ENCODE measurements at regions not wholly inside any gene's neighbourhood (a gene's known extent, or its start where the extent isn't known, plus 50 kb on each side); places are given as distances from the start of the nearest gene placed in this dataset.

DNA sequence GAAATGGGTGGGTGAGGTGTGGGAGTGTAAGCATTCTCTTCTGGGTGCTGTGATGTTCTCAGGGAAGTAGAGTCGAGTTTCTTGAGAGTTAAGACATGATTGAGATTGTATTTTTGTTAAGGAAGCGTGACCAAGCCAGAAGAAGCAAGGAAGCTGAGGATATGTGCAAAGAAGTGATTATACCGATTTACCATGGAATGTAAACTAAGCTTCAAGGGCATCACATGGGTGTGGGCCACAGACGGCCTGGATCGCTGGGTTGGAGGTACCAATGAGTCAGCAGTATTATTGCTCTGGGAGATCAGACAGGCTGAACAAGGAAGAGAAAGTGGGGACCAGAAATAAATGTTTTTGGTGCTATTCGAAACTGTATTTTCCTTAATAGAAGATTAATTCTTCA is 184.1 kb upstream of the GMDS start:
- no peak for DNase-seq (ENCODE audit: low read depth in 2 of 2)

DNA sequence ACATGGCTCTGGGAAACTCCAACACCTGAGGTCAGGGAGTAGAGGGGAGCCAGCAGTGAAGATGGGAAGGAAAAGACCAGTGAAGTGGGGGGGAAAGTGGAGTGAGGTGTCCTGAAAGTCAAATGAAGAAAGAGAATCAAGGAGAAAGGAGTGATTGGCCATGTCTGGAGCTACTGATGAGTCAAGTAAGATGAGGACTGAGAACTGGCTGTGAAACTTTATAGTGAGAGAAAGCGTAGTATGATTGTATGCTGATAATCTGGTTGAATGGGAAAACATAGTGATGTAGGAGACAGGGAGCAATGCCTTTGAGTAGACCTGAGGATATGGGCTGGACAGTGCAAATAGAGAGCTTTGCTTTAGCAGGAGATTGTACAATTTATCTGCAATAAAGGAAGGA is 183.6 kb upstream of the GMDS start:
- no peak for DNase-seq (ENCODE audit: low read depth in 2 of 2)

DNA sequence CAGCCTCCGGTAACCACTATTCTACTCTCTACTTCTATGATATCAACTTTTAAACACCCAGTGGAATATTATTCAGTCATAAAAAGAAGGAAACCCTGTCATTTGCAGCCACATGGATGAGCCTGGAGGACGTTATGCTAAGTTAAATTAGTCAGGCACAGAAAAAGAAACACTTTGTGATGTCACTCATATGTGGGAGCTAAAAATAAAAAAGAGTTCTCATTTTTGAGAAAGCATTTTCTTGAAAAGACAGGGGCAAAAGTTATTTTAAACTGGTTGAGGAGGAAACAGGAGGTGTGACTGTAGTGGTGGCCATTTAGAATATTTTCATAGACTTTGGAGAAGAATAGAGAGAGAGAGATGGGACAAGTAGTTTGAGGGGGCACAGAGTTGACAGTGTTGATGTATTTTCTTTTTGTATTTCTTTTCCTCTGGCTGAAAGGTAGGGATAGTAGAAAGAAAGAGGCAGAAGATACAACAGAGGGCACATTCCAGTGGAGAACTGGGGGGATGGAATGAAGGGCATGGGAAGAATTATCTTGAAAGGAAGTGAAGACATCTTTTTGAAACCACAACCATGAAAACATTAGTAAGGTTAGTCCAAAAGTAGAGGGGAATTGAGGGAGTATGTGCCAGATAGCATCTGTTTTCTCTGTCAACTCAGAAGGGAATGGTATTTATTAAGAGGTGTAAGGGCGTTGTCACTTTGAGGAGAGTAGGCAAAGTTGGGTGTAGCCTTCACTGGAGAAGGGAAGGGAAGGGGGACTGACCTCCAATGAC is 181.3 kb upstream of the GMDS start:
- DNase-seq (ENCODE audit: low read depth in 2 of 2) = peak; percentile 54 to 56

DNA sequence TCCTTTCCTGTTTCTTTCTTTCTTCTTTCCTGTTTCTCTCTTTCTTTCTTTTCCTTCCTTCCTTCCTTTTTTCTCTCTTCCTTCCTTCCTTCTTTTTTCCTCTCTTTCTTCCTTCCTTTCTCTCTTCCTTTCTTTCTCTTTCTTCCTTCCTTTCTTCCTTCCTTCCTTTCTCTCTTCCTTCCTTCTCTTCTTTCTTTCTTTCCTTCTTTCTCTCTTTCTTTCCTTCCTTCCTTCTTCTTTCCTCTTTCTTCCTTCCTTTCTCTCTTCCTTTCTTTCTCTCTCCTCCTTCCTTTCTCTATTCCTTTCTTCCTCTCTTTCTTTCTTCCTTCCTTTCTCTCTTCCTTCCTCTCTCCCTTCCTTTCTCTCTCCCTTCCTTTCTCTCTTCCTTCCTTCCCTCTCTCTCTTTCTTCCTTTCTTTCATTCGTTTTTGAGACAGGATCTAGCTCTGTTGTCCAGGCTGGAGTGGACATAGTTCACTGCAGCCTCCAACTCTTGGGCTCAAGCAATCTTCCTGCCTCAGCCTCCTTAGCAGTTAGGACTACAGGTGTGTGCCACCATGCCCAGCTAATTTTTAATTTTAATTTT is 170.8 kb upstream of the GMDS start:
- DNase-seq (ENCODE audit: low read depth in 2 of 2) = no peak

DNA sequence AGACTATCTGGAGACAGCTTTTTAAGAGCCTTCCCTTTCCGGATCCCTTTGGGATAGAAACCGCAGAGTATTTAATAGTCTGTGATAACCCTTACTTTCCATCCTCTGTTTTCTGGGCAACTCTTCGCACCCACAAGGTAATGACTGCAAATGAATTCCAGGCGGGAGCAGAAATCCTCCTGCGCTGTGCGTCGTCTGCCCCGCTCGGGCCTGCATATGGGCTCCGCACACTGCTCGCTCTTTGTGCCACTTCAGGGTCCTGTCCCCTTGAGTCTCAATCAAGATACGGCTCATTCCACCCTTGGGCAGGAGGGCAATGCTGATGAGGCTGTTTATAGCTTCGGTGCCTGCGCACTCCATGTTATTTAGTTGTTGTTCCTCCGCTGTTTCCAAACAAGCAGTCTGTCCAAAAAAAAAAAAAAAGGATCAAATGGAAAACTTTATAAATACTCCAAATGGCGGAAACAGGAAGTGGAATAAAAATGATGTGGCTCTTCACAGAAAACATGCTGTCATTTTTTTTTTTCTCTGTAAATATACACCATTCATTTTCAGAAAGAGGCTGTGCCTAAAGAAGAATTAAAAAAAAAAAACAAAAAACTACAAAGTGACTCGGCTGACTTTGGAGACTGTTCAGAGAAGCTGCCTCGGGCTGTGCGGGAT is 169.6 kb upstream of the GMDS start:
- DNase-seq (ENCODE audit: low read depth in 2 of 2) = no peak

DNA sequence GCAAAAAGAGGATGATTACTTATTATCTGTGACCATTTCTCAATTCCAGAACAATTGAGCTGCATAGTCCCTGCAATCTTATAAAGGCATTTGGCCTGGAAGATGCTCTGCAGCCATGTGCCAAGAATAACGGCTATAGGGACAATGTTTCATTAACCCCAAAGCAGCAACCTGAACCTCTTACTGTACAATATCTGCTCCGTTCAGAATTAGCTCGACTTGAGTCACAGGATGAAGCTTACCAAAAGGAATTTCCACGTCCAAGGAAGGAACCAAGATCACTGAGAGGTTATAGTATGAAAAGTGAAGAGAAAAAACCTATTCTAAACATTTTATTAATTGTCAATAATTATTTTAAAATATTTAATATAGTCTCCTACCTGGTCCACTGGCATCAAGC is 167.3 kb upstream of the GMDS start:
- DNase-seq (ENCODE audit: low read depth in 2 of 2) = peak in 1 of 2 experiments; percentile 37

DNA sequence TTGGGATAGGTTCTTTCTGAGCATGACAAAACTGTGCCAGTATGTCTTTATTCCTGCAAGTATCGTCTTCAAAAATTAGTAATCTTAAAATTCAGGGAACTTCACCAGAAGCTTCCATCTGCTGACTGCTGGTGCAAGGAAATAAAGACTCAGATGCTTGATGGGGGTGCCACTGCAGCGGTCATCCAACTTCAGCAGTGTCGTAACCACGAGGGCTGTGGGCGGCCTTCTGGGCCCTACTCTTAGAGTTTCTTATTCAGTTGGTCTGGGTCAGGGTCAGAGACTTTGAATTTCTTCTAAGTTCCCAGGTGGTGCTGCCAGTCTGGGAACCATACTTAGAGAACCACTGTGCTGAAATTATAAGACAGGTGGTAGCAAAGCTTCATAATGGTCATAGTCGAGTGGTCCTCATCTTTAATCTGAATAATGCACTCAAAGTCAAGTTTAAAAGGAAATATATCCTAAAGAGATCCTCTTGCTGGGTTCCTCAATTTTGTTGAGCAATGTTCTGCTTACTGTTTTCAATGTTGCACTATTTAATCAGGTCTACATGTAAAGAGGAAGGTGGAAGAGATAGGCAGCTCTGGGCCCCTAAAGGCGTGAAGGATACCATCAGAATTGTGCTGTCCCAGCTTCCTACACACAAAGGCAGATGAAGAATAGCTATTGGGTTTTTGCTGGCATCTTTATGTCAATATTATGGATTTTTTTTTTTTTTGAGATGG is 165.4 kb upstream of the GMDS start:
- no peak for DNase-seq (ENCODE audit: low read depth in 2 of 2)

DNA sequence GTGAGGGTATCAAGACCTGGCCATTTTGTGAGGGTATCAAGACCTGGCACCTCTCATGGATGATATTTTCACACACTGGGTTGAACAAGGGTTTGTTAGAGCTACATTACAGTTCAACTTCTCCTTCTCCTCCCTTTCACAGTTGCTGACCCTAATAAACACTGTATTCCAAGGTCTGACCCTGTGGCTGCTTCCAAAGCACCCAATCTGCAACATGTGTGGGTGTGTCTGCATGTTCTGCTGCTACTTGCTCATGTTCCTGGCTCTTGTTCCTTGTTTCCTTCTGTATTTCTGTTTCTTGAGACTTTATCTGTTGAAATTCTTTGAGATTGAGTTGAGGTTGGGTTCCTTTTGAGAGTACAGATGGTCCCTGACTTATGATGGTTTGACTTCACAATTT is 162.1 kb upstream of the GMDS start:
- no peak for DNase-seq (ENCODE audit: low read depth in 2 of 2)

DNA sequence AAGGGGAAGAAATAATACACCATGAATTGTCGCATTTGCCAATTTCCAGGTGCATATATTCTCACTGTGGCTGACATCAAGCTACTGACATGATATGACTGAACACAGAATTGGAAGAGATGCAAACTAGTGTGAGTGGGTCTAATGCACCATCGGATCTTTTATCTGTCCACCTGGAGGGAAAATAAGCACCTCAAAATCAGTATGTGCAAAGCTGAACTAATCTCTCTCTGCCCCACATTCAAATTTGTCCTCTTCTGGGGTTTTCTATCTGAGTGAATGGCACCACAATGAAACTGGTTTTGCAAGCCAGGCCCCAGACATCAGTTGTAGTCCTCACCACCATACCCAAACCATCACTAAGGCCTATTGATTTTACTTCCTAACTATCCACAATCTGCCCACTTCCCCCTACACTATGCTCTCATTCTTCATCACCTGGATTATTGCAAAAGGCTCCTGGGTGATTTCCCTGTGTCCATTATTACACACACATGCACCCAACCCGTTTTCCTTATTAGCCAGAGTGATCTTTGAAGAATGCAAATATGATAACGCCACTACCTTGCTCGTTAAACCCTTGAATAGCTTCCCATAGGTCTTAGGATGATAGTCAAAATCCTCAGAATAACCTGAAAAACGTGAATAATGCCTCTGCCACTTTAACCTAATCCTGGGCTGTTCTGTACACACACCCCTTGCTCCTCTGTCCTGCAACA is 159.0 kb upstream of the GMDS start:
- DNase-seq (ENCODE audit: low read depth in 2 of 2) = no peak

DNA sequence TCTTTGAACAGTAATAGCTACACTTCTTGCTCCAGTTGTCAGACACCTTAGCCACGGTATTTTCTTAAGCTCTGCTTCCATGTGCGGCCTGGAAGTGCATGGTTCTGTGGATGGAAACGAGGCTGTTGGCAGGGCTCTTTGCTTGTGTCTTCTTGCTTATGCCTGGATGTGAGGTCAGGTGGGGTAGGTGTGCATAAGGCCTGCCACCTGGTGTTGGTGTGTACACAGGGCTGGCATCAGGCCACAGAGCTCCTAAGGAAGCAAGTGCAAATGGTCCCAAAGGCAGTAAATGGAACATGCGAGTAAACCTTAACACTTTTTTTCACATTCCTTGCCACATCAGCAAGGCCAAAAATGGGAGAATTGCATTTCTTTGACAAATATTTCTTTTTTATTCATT is 158.1 kb upstream of the GMDS start:
- DNase-seq (ENCODE audit: low read depth in 2 of 2) = no peak

DNA sequence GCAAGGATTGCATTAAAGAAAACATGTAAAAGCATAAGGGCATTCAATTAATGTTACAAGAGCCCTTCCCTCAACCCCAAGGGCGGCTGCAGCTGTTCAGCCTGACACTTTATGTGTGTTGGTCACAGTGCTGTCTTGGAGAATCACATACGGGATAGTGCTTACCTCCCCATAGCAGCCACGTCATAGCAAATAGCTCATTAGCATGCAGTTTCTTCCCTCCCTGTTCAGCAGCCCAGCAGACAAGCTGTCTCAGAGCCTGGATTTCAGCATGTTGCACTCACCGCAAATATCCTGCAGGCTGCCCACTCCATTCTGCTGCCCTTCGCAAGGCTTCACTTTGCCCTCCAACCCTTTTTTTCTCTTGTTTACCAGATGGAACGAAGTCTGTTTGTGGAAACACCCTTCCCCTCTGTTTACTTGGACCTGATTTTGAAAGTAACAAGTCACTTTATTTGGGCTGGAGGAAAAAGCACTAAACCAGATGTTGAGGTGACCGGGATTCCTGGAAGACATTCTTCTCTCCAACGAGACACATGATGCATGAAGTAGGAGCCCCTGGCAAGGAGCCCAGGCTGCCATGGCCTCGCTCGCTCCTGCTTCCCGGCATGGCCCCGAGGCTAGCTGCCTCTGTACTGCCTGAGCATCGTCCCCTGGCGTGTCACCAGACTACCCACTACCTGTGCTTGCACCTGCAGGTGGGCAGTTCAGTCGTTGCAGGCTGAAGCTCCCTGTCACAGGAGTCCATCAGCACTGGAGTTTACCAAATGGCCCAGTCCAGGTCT is 151.6 kb upstream of the GMDS start:
- DNase-seq (ENCODE audit: low read depth in 2 of 2) = peak; percentile 33

DNA sequence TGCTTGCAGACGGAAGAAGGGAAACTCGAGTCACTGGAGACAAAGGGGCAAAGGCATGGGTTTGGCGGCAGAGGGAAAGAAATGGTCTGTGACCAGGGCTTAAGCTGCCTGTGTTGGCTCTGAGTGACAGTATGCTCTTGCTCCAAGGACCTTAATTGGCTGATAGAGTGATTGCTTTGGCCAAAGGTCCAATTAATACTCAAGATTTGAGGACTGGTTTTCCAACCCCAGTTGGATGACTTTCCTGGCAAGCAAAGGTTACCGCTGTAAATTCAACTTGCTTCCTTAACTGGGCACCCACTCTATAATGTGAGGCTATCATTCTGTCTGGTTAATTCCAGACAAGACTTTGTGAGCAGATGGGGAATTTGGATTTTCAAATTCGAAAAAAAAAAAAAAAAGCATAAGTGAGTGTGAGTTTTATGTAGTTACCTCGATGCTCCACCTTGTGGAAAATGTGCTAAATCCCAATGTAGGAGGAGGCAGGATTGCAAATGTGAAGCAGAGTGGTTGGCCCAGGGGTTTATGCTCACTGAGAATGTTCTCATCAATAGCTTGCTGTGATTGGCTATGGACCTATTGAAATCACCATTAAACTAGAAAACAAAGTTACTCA is 150.7 kb upstream of the GMDS start:
- DNase-seq (ENCODE audit: low read depth in 2 of 2) = no peak

DNA sequence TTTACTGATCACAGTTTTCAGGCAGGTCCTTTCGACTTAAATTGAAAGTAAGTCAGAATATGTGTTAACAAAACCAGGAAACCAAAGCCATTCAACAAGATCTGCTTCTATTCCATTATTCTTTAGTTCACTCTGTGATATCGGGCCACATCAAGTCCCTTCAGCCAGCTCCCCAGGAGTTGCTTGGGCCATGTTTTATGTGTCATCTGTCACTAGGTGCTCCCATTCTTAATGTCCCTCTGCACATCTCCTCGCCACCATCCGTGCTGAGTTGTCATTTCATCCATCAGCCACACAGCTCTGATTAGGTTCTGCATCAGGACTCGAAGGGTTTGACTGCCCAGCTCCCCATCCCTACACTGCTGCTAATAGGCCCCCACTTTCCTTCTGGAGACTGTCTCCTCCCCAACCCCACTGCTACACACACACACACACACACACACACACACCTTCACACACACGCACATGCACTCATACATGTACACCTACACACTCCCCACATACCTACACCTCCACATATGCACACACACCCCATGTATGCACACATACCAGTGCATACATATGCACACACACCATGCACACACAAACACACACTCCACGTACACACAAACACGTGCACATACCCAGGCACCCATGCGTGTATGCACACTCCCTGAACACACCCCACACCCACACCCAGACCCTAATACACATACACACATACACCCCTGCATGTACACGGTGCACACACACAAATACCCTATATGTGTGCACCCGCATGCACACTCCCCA is 143.3 kb upstream of the GMDS start:
- no peak for DNase-seq (ENCODE audit: low read depth in 2 of 2)

DNA sequence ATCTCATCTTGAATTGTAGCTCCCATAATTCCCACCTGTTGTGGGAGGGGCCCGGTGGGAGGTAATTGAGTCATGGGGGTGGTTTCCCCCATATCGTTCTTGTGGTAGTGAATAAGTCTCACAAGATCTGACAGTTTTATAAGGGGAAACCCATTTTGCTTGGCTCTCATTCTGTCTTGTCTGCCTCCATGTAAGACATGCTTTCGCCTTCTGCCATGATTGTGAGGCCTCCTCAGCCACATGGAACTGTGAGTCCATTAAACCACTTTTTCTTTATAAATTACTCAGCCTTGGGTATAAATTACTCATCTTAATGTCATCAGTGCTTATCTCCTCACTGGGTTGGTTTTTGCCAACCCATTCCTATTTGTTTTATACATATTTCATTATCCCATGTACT is 142.0 kb upstream of the GMDS start:
- DNase-seq (ENCODE audit: low read depth in 2 of 2) = no peak

DNA sequence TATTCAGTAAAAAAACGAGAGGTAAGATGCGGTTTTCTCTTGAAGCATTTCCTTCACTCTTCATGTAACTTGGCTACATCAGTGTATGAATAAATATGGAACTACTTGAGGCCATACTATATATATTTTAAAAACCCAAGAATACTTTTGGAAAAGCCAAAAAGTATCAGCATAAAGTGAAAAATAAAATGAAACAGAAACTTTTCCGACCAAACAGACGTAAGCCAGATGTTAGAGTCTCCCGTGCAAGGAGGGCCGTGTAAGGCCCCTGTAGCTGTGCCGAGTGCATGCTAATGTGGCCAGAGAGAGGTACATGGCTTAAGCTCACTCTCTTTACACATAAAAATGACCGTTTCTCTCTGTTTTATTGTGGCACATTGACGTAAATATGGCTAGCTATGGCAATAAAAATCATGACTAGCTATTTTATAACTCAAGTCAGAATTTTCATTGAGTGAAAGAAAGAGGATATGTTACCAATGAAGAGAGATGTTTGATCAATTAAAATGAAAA is 140.1 kb upstream of the GMDS start:
- DNase-seq (ENCODE audit: low read depth in 2 of 2) = no peak

DNA sequence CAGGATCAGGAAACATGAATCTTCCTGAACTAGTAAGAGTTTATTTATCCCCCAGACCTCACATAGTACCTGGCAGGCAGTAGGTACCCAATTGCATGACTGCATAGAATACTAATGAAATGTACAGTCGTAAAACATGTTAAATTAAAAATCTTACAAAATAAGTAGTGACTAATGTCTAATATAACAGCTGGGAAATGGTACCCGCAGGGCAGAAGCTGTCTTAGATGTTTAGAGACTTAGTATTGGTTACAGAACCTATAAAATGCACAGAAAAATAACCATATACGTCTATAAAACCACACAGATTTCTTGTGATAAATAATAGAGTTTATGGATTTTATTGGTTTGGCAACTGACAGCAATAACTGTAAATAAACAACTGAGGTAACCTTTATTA is 139.1 kb upstream of the GMDS start:
- DNase-seq (ENCODE audit: low read depth in 2 of 2) = no peak

DNA sequence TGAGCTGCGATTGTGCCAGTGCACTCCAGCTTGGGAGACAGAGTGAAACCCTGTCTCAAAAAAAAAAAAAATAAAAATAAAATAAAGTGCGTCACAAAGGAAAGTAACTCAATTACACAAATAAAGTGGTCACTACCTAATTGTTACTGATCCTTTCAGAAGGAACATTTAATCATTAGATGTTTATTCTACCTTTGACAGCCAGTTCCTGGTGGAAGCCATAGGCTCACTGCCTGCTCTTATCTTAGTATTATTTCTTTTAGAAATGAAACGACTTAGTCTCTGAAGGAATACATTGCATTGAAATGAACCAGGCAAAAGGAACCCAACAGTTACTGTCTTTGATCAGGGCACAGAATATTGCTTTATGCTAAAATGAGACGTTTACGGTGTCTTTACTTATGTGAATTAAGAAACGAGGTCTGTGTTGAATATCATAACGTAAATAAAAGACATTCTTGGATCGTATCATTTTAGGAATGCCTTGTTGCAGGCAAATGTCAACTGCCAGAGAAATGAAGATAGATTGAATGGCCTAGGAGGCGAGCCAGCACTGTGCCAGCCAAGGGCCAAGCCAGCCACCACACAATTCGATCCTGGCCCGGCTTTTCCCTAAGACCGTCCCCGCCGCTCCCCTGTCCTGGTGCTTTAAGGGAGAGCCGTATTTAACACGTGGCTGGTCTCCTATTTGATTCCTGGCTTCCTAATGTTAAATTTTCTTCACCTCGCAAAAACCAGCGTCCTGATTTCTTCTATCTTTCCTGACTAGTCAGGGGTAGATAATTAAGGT is 136.7 kb upstream of the GMDS start:
- DNase-seq (ENCODE audit: low read depth in 2 of 2) = no peak

DNA sequence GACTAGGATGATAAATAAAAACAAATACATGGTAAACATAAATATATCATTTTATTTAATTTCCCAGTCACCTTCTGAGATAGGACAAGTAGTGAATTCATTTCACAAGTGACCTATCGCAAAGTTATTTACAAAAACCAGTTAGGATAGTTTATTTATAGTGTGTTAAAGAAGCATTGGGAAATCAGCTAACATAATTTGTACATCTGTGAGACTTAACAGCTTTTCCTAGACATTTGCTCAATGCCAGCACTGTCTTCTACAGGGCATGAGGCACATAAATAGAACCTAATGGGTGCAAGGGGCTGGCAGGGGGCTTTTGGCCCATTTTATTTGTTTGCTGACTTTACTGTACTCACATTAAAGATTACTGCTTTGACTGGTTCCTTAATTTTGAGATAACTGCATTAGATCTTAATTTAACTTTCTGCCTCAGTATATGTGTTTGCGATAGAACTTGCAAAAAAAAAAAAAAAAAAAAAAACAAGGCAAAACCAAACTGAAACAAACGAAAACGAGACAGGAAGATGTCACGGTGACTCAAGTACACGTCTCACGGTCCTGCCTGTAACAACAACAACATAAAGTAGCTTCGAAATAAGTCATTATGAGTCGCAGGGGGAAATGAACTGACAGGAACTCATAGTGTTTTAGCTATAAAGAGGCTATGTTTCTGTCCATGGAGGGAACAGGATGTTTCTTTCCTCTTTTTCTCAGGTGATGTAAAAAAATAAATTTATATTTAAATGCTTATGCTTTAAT is 133.7 kb upstream of the GMDS start:
- peak; percentile 12 to 15 for DNase-seq (ENCODE audit: low read depth in 2 of 2)
